GM21390 (cell line): ENCODE measurements at regions not wholly inside any gene's neighbourhood (a gene's known extent, or its start where the extent isn't known, plus 50 kb on each side); places are given as distances from the start of the nearest gene placed in this dataset.
"Not testable (repeated sequence)": the region's sequence is repeated elsewhere in the genome, so short reads cannot be mapped to it uniquely, and the experiment has no call there.

Source experiments
- ATAC-seq: cut with Tn5 transposase; IDR thresholded peaks from one replicate; pipeline ENCODE4 v1.9.1; 2021; ENCODE audit not compliant: unreplicated experiment

DNA sequence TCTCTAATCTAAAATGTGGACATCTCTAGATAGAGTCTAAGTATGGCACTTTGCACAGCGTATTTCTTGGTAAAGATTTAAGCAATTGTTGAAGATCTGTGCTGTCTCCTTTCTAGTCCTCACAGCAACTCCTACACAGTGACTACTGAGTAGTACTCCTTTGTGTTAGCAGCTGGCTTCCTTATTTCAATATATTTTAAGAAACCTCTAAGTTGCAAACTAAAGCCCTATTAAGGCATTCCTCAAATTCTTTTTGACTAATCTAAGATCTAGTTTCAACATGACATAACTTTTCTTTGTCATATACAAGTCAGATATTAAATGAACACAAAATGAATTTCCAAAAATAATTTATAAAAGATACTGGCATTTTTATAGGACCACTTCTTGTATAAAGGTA, 121.8 kb upstream of the DNAJC10 start:
- ATAC-seq: no peak

DNA sequence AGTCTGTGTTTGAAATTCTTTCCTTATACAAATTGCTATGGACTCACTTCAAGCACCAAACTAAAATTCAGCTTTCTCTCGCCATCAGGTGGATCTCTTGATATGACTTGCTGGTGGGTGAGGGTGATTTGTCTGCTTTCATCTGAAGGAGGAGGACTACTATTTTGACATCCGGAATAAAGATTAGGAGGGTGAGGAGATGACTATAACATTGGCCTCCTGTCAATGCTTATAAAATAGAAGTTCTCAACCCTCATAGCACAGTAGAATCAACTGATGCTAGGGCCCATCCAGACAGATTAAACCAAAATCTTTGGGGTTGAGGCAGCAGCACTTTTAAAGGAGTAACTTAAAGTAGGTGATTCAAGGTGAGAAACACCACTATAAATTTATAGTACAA, 120.4 kb upstream of the DNAJC10 start:
- ATAC-seq: no peak

DNA sequence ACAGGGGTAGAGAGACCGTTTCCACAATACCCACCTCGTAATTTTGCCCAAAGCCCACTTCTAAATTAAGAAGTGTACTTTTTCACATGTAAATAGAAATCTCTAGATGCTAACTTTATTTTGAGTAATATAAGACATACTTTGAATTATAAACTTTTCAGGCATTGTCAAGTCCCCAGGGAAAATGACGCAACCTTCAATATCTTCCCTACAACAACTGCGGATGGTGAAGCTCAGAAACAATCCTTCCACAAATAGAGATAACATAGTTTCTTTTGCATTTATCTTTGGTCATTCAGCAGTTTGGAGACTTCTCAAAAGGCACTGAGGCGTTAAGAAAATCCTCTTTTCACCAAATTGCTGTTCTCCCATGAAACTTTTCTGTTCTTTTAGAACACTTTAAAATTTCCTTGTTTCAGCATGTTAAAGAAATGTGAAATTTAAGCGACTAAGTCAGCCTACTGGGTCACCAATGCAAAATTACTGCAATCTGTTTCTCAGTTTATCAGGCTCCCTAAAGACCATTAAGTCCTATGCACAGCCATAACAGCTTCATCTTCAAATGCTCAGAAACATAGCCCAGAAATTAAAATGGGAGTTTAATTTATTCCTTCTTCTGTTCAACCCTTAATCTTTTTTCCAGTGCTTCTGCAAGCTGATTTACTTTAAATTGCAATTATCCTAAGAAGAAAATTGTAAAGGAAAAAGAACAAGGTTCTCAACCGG, 118.3 kb upstream of the DNAJC10 start:
- no peak for ATAC-seq

DNA sequence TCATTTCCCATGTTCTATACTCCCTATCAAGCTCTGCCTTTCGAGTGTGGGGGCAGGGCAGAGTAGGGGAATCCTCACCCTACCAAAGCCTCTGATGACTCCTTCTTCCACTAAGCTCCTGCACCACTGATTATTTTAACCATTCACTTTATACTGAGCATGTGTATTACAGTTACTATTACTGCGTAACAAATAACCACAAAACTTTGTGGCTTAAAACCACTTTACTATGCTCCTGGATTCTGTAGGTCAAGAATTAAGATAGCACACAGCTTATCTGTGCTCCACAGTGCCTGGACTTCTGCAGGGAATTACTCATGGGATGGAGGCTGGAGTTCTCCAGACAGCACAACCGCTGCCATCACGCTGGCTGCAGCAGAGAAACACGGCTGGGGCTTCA, 117.4 kb upstream of the DNAJC10 start:
- ATAC-seq: no peak

DNA sequence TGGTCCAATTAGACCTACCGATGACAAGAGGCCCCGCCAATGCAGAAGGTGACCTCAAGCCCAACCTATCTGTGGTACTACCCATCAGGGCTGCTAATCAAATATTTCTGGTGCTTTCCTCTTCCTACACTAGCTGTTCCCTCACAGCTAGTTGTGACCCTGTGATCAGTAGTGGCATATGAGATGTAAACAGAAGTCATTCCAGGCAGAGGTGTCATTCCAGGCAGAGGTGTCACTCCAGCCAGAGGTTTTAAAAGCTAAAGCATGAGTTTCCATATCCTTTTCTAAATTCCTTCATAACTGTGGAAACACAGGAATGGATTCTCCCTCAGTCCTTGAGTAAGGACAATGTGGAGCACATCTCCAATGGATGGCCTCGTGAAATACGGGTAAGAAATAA, 110.9 kb upstream of the DNAJC10 start:
- no peak for ATAC-seq

DNA sequence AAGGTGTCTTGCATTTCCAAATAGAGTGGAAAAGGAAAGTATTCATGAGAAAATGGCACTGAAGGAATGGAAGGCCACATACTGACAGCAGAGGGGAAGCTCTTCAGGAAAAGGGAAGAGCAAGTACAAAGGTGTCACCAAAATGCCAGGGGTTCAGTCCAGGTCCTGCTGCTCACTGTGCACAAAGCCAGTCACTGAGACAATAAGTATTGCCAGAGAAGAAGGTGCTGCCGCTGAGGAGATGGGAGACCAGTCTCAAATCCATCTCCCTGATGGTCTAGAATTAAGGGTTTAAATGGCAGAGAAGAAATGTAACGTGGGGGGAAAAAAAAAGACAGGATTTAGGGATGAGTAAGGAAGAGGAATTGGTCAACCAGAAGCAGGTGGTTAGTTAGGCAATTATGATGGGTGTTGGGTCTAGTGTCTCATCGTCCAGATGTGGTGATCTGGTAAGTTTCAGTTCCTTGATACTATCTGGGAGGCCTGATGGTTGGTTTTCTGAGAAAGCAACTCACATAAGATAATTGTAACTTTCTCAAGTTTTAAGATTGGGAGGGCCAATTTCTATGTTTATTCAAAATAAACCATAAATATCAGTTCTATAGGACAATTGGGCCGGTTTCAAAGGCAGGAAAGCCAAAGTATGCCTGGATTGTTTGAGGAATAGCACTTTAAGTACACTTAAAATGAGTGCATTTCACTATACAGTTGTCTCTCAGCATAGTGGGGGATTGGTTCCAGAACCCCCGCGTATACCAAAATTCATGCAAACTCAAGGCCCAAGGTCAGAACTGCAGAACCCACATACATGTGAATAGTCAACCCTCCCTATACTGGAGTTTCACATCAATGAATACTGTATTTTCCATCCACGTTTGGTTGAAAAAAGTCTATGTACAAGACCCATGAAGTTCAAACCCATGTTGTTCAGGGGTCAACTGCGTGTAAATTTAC, 109.1 kb upstream of the DNAJC10 start:
- no peak for ATAC-seq

DNA sequence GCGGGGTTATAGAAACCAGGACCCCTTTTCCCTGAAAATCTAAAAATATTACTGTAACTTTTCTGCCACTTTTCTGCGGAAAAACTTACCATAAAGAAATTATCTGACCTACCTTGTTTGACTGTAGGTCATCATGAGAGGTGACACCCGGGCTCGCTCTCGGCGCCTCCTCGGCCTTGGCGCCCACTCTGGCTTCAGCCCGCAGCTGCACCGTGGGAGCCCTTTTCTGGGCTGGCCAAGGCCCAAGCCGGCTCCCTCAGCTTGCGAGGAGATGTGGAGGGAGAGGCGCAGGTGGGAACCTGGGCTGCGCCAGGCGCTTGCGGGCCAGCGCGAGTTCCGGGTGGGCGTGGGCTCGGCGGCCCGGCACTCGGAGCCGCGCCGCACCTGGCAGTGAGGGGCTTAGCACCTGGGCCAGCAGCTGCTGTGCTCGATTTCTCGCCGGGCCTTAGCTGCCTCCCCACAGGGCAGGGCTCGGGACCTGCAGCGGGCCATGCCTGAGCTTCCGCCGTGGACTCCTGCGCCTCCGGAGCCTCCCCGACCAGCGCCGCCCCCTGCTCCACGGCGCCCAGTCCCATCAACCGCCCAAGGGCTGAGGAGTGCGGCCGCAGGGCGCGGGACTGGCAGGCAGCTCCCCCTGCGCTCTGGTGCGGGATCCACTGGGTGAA, 107.7 kb upstream of the DNAJC10 start:
- ATAC-seq: no peak

DNA sequence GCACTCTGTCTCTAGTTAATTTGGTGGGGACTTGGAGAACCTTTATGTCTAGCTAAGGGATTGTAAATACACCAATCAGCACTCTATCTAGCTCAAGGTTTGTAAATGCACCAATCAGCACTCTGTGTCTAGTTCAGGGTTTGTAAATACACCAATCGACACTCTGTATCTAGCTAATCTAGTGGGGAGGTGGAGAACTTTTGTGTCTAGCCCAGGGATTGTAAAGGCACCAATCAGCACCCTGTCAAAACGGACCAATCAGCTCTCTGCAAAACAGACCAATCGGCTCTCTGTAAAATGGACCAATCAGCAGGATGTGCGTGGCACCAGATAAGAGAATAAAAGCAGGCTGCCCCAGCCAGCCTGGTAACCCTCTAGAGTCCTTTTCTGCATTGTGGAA, 107.1 kb upstream of the DNAJC10 start:
- ATAC-seq: not testable (repeated sequence)

DNA sequence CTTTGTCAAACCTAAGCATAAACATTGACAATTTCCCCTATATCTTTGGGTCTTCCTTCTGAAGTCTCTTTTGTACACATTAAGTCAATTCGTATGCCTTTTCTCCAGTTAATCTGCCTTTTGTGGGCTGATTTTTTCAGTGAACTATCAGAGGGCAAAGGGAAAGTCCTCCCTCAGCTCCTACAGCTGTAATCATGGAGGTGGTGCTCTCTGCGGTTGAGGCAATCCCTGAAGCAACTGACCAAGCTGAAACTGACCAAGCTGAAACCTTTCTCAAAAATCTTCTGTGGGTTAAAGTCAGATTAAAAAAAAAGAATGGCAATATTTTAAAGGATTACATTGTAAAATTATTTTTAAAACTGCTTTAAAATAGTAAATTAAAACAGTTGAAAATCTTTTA, 105.8 kb upstream of the DNAJC10 start:
- ATAC-seq: no peak

DNA sequence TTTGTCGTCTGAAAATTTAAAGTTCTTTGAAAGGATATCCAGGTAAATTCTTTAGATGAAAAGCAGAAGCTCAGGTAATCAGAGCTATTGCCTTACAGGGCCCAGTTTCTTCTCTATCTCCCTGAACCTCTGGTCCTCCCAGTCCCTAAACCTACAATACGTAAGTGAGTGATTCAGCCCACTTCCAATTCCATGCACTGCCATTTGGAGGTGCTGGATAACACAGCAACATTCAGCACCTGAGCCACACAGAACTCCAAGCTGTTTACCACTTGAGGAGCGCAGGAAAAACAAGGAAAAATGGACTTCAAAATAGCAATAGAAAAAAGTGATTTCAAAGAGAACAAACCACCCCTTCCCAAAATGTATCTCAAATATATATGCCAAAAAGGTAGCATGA, 105.0 kb upstream of the DNAJC10 start:
- no peak for ATAC-seq

DNA sequence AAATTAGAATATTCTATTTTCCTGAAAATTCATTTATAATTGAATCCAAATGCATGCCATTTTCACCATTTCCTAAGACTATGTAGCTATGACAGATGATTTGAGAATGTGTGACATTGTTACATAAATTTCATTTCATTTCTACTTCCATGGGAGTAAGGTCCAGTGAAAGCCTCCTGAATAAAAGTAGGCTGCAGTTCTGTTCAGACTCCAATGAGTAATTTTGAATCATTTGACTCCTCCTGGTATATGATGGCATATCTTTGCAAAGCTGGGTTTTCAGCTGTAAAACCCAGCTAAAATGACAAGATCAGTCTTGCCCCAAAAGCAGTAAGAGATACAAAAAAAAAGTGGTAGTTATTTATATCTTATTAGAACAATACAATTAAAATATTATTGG, 101.0 kb upstream of the DNAJC10 start:
- no peak for ATAC-seq

DNA sequence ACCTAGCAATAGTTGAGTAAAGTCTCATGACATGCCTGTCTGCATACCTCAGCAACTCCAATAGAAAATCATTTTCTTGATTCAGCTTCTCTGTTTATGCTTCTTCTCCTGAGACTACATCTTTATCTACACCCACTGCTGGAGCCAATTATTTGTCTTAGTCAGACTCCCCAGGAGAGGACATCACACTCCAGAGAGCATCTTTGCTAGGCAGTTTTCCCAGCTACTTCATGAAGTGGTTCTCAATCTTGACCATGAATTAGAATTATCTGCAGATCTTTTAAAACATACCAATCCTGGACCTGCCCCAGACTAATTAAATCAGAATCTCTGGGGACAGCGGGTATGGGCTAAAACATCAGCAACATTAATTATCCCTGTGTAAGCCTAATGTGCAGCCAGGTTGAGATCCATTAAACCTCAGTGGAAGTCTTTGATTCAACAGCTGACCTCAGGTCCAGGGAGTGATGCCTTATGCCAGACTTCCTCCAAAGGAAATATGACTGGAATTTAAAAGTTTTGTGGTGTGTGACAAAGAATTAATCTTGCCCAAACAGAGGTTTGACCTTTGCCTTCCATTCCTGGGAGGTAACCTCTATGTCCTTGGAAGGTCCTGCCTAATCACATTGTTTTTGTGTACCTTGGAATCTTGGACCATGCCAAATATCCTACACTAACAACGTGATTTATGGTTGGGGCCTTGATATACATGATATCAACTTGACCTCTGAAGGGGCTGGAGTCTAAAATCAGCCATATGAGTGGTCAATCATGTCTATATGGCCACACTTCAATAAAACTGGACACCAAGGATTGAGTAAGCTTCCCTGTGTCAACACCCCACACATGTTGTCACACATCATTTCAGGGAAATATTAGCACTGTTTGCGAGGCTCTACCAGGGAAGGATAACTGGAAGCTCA, 99.3 kb upstream of the DNAJC10 start:
- no peak for ATAC-seq

DNA sequence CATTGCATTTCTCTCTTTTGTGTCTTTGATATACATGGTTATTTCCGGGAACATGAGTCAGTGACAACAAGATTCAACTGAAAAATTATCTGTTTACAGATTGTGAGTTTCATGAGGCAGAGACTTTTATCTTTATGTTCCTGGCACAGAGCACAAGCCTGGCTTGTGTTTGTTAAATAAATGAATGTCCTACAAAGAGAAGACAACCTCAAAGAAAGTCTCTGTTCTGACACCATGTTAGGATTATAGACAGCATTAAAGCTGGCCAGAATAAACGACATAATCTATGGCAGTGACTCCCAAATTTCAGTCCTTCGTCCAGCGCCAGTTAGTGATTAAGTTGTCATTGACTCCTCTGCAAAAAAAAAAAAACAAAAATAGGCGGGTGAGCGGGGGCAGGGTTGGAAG, 97.4 kb upstream of the DNAJC10 start:
- ATAC-seq: no peak

DNA sequence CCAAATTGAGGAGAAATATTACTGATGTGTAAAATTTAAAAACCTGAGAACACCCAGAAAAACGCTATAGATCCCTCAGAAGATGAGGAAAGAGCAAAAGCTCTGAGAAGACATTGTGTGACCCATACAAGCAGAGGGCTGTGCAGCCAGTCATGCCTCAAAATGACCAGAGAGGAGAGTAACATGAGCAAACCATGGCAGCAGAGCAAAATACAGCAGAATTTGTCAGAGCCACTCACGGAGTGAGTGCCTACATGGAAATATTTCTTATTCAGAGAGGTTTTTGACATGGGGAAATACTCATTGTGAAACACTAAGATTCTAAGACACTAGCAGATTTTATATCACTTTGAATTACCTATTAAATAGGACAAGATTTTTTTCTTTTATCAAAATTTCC, 96.8 kb upstream of the DNAJC10 start:
- ATAC-seq: no peak

DNA sequence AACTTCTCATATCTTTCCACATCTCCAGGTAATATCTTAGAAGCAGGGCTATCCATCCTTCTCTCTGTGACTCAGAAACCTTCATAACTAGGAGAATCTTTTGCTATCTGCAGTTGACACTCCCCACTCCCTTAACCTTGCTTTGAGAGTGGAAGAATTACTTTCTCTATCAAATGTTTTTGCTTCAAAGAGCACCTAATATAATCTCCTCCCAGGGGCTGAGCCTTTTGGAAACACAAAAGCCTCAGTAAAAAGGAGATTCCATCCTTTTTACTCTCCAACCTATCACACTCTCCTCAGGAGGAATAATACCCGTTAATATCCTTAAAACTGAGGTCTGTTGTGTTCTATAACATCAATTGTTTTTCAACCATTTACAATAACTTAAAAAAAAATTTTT, 94.9 kb upstream of the DNAJC10 start:
- no peak for ATAC-seq

DNA sequence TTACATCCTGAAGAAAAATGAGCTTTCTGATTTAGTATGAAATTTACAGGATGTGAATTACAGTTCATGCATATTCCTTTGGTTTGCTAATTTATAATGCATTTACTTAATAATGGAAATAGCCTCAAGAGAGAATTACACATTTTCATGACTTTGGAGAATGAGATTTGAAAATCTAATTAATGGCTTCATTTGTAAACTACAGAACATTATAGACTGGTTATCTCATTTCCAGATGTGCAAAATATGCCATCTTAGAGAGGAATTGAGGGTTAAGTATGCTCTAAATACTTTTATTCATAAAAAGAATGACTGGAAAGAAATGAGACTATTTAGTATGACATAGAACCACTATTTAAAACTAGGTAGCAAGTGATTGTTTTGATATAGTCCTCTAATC, 94.2 kb upstream of the DNAJC10 start:
- ATAC-seq: no peak

DNA sequence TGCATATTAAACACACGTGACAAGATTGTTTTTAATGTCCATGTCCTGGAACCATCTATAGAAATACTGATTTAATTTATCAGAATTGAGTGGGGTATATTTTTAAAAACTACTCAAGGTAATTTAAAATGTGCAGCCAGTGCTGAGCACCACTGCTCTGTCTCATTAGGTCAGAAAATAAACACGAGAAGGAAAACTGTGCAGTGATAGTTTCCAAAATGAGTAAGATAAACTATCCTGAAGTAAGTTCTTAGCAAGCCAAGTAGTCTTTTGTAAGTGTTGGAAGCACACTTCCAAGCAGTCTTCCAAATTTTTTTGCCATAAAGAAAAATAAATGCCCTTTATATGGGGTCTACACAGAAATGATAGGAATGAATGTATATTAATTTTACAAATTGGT, 93.8 kb upstream of the DNAJC10 start:
- no peak for ATAC-seq

DNA sequence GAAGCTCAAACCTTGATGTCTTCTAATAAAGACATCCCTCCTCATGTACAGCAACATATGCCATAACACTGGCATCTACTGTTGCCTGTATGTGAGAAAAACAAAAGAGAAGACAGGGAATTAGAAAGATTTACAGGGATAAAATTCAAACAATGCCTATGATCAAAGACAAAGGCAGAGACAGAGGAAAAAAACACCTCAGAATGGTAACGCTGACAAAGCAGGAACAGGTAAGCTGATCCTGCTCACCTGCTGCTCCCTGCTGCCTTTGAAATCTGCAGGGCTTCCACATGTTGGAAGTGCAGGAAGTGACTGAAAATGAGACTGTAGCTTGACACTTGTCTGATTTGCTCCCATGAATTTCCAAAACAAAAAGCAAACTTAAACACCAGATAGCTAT, 90.2 kb upstream of the DNAJC10 start:
- ATAC-seq: no peak

DNA sequence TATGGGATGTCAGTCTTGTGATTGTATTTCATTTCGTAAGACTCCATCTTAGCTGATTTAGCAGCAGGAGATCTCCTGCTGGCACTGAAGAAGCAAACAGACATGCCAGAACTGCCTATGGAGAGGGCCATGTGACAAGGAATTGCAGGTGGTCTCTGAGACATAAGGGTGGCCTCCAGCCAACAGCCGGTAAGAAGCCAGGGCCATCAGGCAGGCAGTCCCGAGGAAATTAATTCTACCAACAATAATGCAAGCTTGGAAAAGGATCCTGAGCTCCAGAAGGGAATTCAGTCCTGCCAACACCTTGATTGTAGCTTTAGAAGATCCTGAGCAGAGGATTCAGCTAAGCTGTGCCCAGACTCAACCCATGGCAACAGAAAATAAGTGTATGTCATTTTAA, 87.1 kb upstream of the DNAJC10 start:
- ATAC-seq: no peak

DNA sequence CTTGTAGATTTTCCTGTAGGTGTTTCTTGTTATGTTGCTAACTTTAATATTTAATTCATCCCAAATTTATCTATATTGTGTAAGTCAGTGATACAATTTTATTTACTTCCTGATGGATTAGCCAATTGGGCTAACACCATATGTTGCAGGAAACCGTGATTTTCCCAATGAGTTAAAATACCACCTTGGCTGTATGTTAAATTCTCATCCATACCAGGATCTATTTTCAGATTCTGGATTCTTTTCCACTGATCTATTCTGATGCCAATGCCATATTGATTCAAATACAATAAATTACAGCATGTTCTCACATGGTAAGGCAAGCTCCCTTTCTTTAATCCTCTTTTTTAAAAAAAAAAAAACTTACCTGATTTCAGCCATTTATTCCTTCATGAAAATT, 85.8 kb upstream of the DNAJC10 start:
- no peak for ATAC-seq

DNA sequence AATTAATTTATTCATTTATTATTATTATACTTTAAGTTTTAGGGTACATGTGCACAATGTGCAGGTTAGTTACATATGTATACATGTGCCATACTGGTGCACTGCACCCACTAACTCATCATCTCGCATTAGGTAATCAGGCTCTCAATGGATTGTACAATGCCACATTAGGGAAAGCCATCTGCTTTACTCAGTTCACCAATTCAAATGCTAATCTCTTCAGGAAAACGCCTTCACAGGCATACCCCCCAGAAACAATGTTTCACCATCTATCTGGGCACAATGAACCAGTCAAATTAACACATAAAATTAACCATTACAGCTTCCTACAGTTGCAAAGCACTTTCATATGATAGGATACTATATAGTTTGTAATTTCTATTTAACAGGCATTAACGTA, 84.8 kb upstream of the DNAJC10 start:
- no peak for ATAC-seq
